ENCODE measurements at regions not wholly inside any gene's neighbourhood (a gene's known extent, or its start where the extent isn't known, plus 50 kb on each side); places are given as distances from the start of the nearest gene placed in this dataset.
A peak's percentile ranks its signal among the peaks of the same experiment; 100 is the strongest.

- no peak for DNase-seq
Measured at GRCh38 chr17:71111460-71111859, 942.1 kb downstream of the KCNJ2 start.

GRCh38 chr17:71111934-71112333, 942.6 kb downstream of the KCNJ2 start:
- DNase-seq: no peak

GRCh38 chr17:71113347-71113746, 944.0 kb downstream of the KCNJ2 start:
- no peak for DNase-seq

GRCh38 chr17:71114911-71115668, 945.8 kb downstream of the KCNJ2 start:
- DNase-seq: no peak

GRCh38 chr17:71115669-71115972, 946.3 kb downstream of the KCNJ2 start:
- no peak for DNase-seq

- no peak for DNase-seq
Measured at GRCh38 chr17:71117466-71117865, 948.1 kb downstream of the KCNJ2 start.

- peak; percentile 41 for DNase-seq
Measured at GRCh38 chr17:71118039-71118438, 948.7 kb downstream of the KCNJ2 start.

- DNase-seq: no peak
Measured at GRCh38 chr17:71127416-71127815, 958.1 kb downstream of the KCNJ2 start.

- DNase-seq: no peak
Measured at GRCh38 chr17:71142333-71142732, 973.0 kb downstream of the KCNJ2 start.

- DNase-seq: no peak
Measured at GRCh38 chr17:71145486-71145885, 975.3 kb upstream of the SOX9 start.

- no peak for DNase-seq
Measured at GRCh38 chr17:71147906-71148305, 972.9 kb upstream of the SOX9 start.

- DNase-seq: no peak
Measured at GRCh38 chr17:71149607-71150006, 971.2 kb upstream of the SOX9 start.

GRCh38 chr17:71157297-71157696, 963.5 kb upstream of the SOX9 start:
- DNase-seq: no peak

GRCh38 chr17:71158437-71158836, 962.4 kb upstream of the SOX9 start:
- no peak for DNase-seq

- DNase-seq: peak; percentile 99
Measured at GRCh38 chr17:71163121-71163812, 957.6 kb upstream of the SOX9 start.

- DNase-seq: no peak
Measured at GRCh38 chr17:71163813-71164122, 957.1 kb upstream of the SOX9 start.

- no peak for DNase-seq
Measured at GRCh38 chr17:71164561-71164960, 956.3 kb upstream of the SOX9 start.

- no peak for DNase-seq
Measured at GRCh38 chr17:71166311-71166710, 954.5 kb upstream of the SOX9 start.

GRCh38 chr17:71168053-71168741, 952.6 kb upstream of the SOX9 start:
- peak; percentile 19 for DNase-seq

GRCh38 chr17:71170070-71170469, 950.8 kb upstream of the SOX9 start:
- no peak for DNase-seq

- no peak for DNase-seq
Measured at GRCh38 chr17:71171270-71171669, 949.5 kb upstream of the SOX9 start.

- DNase-seq: no peak
Measured at GRCh38 chr17:71173991-71174390, 946.8 kb upstream of the SOX9 start.

GRCh38 chr17:71176331-71176730, 944.5 kb upstream of the SOX9 start:
- DNase-seq: no peak

- no peak for DNase-seq
Measured at GRCh38 chr17:71176928-71177443, 943.8 kb upstream of the SOX9 start.

Measured in DMS153 (cell line).